Activated B cell treated with CpG ODN at 0.5 μM for 24 hours (primary cell): ENCODE measurements at regions not wholly inside any gene's neighbourhood (a gene's known extent, or its start where the extent isn't known, plus 50 kb on each side); places are given as distances from the start of the nearest gene placed in this dataset.
"Not testable (repeated sequence)": the region's sequence is repeated elsewhere in the genome, so short reads cannot be mapped to it uniquely, and the experiment has no call there.

Experiments used
- ATAC-seq: fragments of 200-7000 bp; cut with Tn5 transposase; one replicate; pipeline ENCODE4 v1.10.0; 2021; ENCODE audit warnings: low read depth, mild to moderate bottlenecking, moderate library complexity
- CTCF ChIA-PET: fragments of 350-600 bp; sonication (Branson Sonifier 250); formaldehyde crosslinking; loops from one replicate; lab custom pipeline; 2021; ENCODE audit warnings: antibody characterized with exemption; lab: Charles Lee
- POLR2A ChIA-PET: fragments of 350-600 bp; sonication (Branson Sonifier 250); formaldehyde crosslinking; loops from one replicate; lab custom pipeline; 2021; ENCODE audit warnings: antibody characterized with exemption; lab: Charles Lee
- DNase-seq: peaks from one replicate; pipeline ENCODE4 v3.0.0; 2022
- H3K27ac Mint-ChIP-seq: one replicate; pipeline ENCODE4 v1.8.0; 2020; ENCODE audit warnings: mixed read lengths
- H3K27me3 Mint-ChIP-seq: one replicate; pipeline ENCODE4 v1.8.0; 2021; ENCODE audit warnings: mixed read lengths
- H3K36me3 Mint-ChIP-seq: one replicate; pipeline ENCODE4 v1.8.0; 2021; ENCODE audit warnings: low read depth, mixed read lengths
- H3K4me1 Mint-ChIP-seq: one replicate; pipeline ENCODE4 v1.8.0; 2021; ENCODE audit warnings: mixed read lengths
- H3K4me3 Mint-ChIP-seq: one replicate; pipeline ENCODE4 v1.8.0; 2020; ENCODE audit warnings: mild to moderate bottlenecking, mixed read lengths
- H3K9me3 Mint-ChIP-seq: one replicate; pipeline ENCODE4 v1.8.0; 2020; ENCODE audit warnings: mixed read lengths
- intact Hi-C: fragments of 100-400 bp; cut with micrococcal nuclease; formaldehyde crosslinking; loops from one replicate; pipeline ENCODE4 v1.15.1; 2024
- TF ChIP-seq, protein P1 (sequence below): fragments of 200-600 bp; IDR thresholded peaks from one replicate; pipeline ENCODE4 v1.8.0; 2022; ENCODE audit warnings: antibody characterized with exemption, mild to moderate bottlenecking

DNA sequence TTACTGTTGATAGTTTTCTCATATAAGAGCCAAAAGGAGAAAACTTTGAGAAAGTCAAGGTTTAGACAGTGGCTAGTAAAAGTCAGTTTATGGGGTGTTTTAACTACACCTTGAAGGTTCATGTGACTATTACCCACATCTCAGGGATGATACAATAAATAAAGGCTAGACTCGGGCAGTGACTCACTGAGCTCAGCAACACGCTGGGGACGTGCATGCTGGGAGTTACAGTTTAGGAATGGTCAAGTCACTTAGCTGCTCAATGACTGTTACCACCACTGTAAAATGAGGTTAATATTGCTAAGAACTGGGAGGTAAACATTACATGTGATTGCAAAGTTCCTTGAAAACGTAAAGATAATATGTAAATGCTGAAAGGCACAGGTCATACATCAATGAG, 1254.4 kb upstream of the PHF14 start:
- intact Hi-C loops, result no loop called here
- DNase-seq (no peak), ATAC-seq (no peak)
- H3K9me3 Mint-ChIP-seq, result no peaks in the 10 kb centered on the region
- CTCF ChIA-PET, result no interaction called here
- TF ChIP-seq, protein P1, sequence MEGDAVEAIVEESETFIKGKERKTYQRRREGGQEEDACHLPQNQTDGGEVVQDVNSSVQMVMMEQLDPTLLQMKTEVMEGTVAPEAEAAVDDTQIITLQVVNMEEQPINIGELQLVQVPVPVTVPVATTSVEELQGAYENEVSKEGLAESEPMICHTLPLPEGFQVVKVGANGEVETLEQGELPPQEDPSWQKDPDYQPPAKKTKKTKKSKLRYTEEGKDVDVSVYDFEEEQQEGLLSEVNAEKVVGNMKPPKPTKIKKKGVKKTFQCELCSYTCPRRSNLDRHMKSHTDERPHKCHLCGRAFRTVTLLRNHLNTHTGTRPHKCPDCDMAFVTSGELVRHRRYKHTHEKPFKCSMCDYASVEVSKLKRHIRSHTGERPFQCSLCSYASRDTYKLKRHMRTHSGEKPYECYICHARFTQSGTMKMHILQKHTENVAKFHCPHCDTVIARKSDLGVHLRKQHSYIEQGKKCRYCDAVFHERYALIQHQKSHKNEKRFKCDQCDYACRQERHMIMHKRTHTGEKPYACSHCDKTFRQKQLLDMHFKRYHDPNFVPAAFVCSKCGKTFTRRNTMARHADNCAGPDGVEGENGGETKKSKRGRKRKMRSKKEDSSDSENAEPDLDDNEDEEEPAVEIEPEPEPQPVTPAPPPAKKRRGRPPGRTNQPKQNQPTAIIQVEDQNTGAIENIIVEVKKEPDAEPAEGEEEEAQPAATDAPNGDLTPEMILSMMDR, result no peak
- no peaks in the 10 kb centered on the region for H3K27me3 Mint-ChIP-seq
- no peaks in the 10 kb centered on the region for H3K36me3 Mint-ChIP-seq
- H3K4me1 Mint-ChIP-seq, result no peaks in the 10 kb centered on the region
- no peak overlapping the region for H3K4me3 Mint-ChIP-seq
- POLR2A ChIA-PET, result no interaction called here
- H3K27ac Mint-ChIP-seq, result no peak overlapping the region

- no peak overlapping the region for H3K4me3 Mint-ChIP-seq
- H3K9me3 Mint-ChIP-seq, result peaks cover 3% of the 10 kb centered on the region
- H3K4me1 Mint-ChIP-seq, result no peaks in the 10 kb centered on the region
- CTCF ChIA-PET, result no interaction called here
- POLR2A ChIA-PET, result no interaction called here
- no peaks in the 10 kb centered on the region for H3K27me3 Mint-ChIP-seq
- ATAC-seq, result no peak
- intact Hi-C loops, result no loop called here
- no peak overlapping the region for H3K27ac Mint-ChIP-seq
- TF ChIP-seq, protein P1, result no peak
- no peak for DNase-seq
- no peaks in the 10 kb centered on the region for H3K36me3 Mint-ChIP-seq
These were observed 1254.0 kb upstream of the PHF14 start for GRCh38 chr7:9719721-9720120.

DNA sequence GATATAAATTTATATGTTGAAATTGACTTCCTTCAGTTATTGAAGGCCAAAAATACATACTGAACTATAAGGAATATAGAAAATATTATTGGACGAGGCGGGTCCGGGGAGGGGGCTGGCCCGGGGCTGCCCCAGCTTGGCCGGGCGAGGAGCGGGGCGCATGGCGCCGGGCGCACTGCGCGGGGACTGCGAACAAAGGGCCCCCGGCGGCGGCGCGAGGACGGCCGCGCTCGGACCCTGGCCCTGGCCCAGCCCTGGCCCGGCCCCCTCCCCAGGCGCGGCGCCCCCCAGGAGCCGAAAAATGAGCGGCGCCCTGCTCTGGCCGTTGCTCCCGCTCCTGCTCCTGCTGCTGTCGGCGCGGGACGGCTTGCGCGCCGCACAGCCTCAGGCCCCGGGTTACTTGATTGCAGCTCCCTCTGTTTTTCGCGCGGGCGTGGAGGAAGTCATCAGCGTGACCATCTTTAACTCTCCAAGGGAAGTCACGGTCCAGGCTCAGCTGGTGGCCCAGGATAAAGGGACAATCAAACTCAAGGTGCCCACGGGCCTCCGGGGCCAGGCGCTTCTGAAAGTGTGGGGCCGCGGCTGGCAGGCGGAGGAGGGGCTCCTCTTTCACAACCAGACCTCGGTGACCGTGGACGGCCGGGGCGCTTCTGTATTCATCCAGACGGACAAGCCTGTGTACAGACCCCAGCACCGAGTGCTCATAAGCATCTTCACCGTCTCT, 1247.6 kb upstream of the PHF14 start:
- intact Hi-C loops, CTCF ChIA-PET, DNase-seq, H3K4me1 Mint-ChIP-seq, H3K9me3 Mint-ChIP-seq, ATAC-seq, H3K36me3 Mint-ChIP-seq, H3K27ac Mint-ChIP-seq, POLR2A ChIA-PET, H3K4me3 Mint-ChIP-seq, H3K27me3 Mint-ChIP-seq: not testable (repeated sequence)

GRCh38 chr7:9726811-9727210, 1246.9 kb upstream of the PHF14 start:
- CTCF ChIA-PET, H3K27ac Mint-ChIP-seq, H3K36me3 Mint-ChIP-seq, H3K9me3 Mint-ChIP-seq, intact Hi-C loops, H3K4me3 Mint-ChIP-seq, DNase-seq, H3K27me3 Mint-ChIP-seq, POLR2A ChIA-PET, H3K4me1 Mint-ChIP-seq, ATAC-seq: not testable (repeated sequence)

- ATAC-seq, H3K36me3 Mint-ChIP-seq, H3K4me1 Mint-ChIP-seq, H3K27ac Mint-ChIP-seq, CTCF ChIA-PET, H3K9me3 Mint-ChIP-seq, H3K27me3 Mint-ChIP-seq, H3K4me3 Mint-ChIP-seq, intact Hi-C loops, POLR2A ChIA-PET, DNase-seq: not testable (repeated sequence)
These were observed 1246.2 kb upstream of the PHF14 start for GRCh38 chr7:9727467-9727869.

GRCh38 chr7:9728014-9728657, 1245.5 kb upstream of the PHF14 start:
- CTCF ChIA-PET, H3K27ac Mint-ChIP-seq, POLR2A ChIA-PET, H3K27me3 Mint-ChIP-seq, H3K9me3 Mint-ChIP-seq, ATAC-seq, DNase-seq, H3K36me3 Mint-ChIP-seq, intact Hi-C loops, H3K4me1 Mint-ChIP-seq, H3K4me3 Mint-ChIP-seq: not testable (repeated sequence)

DNA sequence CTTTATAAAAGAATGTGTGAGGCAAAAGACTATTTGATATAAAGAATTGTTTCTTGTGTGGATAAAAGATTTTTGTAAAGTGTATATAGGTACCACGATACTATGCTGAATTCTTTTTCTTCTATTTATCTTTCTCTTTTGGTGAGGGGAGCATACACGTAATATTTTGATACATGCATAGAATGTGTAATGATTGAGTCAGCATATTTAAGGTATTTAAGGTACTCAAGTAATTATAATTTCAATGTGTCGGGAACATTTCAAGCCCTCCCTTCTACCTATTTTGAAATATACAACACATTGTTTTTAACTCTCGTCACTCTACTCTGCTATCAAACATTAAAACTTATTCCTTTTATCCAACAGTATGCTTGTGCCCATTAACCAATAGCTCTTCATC, 1221.6 kb upstream of the PHF14 start:
- intact Hi-C loops, result no loop called here
- no peak overlapping the region for H3K27ac Mint-ChIP-seq
- no peak for DNase-seq
- TF ChIP-seq, protein P1, result no peak
- no peaks in the 10 kb centered on the region for H3K4me1 Mint-ChIP-seq
- H3K4me3 Mint-ChIP-seq, result no peak overlapping the region
- H3K27me3 Mint-ChIP-seq, result no peaks in the 10 kb centered on the region
- POLR2A ChIA-PET, result no interaction called here
- ATAC-seq, result no peak
- CTCF ChIA-PET, result no interaction called here
- H3K9me3 Mint-ChIP-seq, result peaks cover 9% of the 10 kb centered on the region
- H3K36me3 Mint-ChIP-seq, result no peaks in the 10 kb centered on the region
